ENCODE measurements at regions not wholly inside any gene's neighbourhood (a gene's known extent, or its start where the extent isn't known, plus 50 kb on each side); places are given as distances from the start of the nearest gene placed in this dataset.

DNA sequence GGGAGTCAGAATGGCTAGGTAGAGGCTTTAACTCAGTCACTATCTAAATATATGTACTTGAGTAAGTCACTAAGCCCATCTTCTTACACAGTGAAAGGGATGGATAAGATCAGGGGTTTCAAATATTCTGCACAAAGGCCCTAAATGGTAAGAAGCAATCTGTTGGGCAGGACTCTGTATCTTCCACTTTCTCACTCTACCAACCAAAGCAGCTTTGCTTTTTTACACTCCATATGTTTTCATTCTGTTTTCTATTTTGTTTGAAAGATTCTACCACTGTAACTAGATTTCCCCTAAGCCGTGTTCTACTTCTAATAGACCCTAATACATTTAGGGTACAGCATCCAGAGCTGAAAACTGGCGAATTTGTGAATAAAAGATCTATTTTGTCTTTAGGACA lies 477.5 kb upstream of the NMUR2 start:
- no peak for DNase-seq (ENCODE audit: low spot score)

DNA sequence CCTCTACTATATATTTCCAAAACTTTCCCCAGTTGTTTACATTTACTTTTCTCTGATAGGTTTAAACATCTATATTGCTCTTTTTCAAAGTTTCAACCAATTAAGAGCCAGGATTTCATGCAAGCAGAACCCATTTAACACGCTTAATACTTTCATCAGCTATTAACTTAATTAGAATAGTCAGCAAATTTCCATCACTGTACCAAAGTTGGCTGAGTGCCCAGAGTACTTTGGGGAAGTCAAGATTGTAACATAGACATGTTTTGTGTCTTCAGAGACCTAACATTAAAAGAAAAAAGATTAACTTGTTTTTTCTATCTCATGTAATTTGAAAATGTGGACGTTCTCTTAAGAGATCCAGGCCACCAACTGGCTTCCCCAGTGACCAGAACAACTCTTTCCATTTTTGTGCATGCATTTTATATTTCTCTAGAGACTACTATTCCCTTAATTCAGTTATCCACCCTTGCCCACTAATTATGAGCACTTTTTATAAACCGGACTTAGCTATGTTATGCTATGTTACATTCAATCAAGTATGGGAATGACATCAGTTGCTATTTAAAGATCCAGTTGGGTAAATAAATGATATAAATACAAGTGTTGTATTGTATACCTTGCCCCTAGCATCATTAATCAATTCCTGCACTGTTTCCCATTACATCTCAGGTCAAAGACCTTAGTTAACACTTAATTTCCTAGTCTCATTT lies 478.1 kb upstream of the NMUR2 start:
- no peak for DNase-seq (ENCODE audit: low spot score)

DNA sequence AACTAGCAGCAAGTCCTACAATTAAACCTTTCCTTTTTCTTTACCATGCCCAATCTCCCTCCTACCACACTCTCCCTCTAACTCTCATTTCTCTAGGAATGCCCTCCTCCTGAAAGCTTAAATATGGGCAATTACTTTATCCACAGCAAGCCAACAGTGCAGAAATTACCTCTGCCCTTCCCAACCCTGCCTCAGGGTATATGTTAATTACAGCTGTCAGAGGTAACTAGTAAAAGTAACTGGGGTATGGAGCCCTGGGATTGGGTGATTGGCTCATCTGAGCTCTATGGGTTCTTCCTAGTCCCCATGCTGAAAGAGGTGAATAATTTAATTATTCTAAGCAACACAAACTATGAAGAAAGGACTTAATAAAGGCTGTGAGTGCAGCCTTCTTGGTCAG lies 478.9 kb upstream of the NMUR2 start:
- DNase-seq (ENCODE audit: low spot score): no peak

DNA sequence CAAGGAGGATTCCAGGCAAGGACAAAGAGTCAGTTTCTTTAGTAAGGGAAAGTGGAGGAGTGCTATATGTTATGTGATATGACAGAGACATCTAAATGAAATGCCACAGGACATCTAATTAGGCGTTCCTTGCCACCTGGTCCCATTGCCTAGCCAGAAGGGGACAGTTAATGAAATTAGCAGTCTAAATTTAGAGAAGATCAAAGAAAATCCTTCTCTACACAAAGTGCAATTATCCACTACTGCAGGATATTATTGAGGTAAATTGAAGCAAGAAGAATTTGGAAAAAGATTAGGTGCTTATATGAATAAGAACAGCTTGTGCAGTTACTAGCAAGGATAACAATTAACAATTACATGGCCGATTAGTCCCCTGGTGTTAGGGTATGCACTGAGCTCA lies 495.3 kb upstream of the NMUR2 start:
- DNase-seq (ENCODE audit: low spot score): no peak

DNA sequence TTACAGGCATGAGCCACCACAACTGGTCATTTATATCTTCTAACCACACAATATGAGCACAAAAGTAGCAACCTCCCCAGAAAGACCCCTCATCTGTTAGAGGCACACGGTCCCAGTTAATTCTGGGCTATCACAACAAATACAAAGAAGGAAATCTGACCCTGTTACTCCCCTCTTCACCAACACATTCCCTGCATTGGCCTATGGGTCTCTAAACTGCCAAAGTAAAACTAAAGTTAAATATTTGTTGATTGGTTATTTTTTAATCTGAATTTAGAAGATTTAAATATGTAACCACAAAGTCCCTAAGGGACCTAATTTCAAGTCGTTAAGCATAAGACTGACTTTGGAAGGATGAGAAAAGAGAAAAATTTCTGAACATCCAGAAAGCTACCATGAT lies 496.7 kb upstream of the NMUR2 start:
- DNase-seq (ENCODE audit: low spot score): no peak

DNA sequence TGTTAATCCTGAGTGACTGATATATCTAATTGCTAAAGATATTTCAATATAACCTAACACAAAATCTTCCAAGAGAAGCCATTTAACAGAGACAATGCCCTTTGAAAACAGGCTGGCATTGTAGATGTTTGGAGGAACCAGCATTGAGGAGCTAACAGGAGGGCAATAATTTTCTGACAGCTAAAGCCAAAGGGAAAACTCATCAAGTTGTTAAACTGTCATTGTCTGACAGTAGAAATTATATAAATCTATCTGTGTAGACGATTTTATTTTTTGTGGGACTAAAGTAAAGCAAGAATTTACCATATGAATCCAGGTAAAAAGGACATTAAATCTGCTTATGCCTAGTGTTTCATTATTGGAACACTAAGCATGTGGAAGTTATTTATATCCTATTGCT lies 500.2 kb upstream of the NMUR2 start:
- DNase-seq (ENCODE audit: low spot score): no peak

DNA sequence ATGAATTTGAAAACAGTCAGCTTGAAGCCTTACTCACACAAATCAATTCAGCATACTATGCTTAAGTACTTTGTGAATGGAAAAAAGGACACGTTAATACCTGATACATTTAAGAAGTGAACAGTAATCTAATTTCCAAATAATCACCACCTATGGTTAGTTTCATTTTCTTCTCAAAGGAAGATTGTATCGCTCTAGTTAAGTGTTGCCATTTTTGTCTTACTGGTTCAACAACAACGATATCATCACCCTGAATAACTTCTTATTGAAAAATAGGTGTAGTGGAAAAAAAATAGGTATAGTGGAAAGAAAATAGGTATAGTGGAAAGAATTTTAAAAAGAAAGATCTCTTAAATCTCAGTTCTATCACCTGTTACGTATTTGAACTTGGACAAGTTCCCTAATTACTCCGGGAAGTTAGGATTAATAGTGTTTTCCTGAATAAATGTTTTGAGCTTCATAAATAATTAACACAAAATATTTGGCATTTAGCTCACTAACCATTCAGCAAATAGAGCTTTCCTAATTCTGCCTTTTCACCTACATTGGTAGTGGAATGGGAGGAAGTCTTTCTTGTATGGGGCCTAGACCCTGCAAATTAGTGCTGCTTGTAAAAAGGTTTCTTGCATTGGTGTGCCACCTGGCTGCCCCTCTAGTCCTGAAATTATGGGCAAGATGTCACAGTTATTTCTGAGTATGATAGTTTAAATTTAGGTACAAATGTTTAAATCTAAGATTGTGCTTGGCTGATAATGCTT lies 502.6 kb upstream of the NMUR2 start:
- DNase-seq (ENCODE audit: low spot score): no peak

DNA sequence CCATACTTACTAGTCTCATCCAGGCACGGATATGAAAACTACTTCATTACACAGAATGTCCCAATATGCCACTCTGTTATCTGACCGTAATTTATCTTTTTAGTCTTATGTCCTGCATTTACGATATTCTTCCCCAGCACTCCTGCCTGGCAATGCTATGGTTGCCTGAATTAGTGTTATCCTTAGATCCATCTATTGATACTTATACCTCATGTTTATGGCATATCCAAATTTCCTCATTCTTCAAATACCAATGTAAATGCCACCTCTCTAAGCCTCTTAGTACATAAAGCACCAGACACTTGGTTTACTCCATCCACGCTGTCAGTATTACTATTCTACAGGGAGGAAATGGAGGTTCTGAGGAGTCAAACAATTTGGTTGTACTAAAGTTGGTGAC lies 507.8 kb upstream of the NMUR2 start:
- no peak for DNase-seq (ENCODE audit: low spot score)

DNA sequence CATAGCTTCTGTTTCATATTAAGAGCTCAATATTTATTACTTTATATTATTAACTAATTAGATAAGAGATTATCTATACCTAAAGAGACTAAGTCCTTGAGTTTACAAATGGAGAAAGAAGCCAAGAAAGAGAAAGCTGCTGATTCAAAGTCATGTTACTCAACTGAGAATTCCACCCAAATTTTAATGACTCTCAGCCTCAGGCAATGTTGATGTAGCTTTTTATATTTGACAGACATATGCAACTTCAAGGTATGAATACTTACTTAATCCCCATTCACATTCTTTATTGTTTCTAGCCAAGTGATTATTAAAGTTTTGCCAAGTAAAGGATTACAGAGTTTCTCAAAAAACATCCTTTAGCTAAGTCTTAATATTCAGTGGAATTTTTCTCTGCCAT lies 527.5 kb upstream of the NMUR2 start:
- no peak for DNase-seq (ENCODE audit: low spot score)

DNA sequence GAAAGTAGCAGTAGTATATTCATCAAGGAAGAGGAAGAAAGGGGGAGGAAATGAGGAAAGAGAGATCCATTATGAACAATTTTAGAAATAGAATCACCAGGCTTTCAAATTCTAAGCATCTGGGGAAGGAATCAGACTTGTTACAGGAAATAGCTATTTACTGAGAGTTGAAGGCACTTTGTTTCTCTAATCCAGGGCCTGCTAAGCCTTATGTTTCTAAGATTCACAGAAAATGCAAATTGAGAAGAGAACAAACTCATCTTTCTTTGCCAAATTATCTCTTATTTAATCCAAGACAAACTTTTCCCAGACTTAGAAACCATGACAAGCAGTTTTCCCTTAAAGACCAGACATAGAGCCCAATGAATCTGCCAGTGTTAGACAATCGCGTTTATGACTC lies 528.0 kb upstream of the NMUR2 start:
- no peak for DNase-seq (ENCODE audit: low spot score)

DNA sequence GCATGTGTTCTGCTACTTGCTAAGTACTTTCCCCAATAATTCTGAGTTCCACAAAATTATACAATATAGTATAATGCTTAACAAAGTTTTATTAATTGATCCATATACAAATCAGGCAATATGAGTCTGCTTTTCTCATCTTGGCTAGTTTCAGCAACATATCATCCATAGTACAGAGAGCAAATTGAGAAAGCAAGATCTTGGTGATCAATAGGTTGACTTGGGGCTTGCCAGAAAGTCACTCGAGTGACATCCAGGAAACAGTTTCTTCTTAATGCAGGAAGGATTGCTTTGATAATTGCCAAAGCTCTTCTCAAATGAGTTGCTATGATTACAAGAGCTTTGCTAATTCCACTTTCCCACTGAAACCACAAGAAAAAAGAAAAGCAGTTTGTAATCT lies 533.6 kb upstream of the NMUR2 start:
- DNase-seq (ENCODE audit: low spot score): no peak

DNA sequence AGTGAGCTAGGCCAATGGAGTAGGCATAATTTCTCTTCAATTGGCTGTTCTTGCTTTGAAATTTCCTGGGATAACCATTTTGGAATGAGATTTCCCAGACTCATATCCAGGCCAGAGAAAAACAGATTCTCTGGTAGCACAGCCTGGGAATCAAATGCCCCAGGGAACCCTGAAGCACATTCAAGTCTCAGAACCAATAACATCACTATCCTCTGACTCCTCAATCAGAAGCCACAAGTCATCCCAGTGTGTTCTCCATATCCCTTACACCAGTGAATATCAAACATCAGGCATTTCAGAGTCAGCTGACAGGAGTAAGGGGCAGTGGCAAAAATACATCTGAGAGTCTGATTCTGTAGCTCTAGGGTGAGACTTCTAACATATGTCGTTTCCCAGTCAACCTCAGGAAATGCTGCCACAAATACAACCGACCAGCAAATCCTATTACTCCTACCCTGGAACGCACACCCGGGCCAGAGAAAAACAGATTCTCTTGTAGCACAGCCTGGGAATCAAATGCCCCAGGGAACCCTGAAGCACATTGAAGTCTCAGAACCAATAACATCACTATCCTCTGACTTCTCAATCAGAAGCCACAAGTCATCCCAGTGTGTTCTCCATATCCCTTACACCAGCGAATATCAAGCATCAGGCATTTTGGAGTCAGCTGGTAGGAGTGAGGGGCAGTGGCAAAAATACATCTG lies 537.7 kb upstream of the NMUR2 start:
- no peak for DNase-seq (ENCODE audit: low spot score)

DNA sequence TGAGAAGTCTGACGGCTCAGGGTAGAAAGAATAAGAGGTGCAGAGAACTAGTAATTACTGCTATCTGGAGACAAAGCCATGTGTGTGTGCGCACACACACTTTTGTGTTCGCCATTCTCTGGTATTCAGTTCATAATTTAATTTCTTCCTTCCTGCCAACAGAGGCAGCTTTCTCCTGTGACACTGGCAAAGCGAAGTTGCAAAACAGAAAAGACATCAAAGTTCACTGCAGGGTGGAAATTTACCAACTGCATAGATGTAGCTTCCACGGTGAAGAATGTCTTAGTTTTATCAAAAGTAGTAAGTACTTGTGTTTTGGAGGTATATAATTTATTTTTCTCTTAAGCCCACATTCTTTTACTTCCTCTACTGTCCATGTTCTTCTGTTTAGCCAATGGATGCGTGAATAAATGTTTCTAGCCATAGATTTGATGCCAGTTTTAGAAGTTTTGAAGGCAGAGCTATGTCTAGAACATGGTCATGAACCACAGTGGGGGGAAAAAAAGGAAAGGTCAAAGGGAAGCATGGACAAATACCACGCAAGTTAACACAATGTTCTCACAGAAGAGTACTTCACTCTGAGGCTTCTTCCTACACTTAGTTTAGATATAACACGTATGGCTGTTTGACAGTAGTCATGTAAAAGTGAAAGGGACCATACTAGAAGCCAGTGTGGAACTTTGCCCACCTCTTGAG lies 536.5 kb upstream of the GRIA1 start:
- no peak for DNase-seq (ENCODE audit: low spot score)

DNA sequence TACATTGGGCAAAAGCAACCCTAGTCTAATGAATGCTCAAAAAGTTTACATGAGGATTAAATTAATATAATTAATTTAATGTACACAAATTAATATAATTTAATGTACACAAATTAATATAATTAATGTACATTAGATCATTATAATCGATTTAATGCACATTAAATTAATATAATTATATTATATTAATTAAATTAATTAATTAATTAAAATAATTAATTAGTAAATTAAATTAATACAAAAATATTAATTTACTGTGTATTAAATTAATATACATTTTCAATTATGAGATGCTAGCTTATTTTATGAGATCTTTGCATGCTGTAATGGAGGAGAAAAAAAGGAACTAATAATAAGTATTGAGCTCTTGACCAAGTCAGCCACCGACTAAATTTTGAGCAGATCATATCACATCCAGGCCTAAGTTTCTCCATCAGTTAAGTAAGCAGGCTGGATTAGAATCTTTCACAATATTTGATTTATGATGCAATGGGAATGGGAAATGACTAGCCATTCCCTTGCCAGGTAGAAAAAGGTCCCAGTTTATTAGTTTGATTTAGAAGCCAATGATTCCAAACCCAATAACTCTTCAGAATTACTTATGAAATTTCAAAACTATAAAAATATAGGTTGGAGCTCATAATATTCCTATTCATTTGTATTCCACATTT lies 533.4 kb upstream of the GRIA1 start:
- no peak for DNase-seq (ENCODE audit: low spot score)

DNA sequence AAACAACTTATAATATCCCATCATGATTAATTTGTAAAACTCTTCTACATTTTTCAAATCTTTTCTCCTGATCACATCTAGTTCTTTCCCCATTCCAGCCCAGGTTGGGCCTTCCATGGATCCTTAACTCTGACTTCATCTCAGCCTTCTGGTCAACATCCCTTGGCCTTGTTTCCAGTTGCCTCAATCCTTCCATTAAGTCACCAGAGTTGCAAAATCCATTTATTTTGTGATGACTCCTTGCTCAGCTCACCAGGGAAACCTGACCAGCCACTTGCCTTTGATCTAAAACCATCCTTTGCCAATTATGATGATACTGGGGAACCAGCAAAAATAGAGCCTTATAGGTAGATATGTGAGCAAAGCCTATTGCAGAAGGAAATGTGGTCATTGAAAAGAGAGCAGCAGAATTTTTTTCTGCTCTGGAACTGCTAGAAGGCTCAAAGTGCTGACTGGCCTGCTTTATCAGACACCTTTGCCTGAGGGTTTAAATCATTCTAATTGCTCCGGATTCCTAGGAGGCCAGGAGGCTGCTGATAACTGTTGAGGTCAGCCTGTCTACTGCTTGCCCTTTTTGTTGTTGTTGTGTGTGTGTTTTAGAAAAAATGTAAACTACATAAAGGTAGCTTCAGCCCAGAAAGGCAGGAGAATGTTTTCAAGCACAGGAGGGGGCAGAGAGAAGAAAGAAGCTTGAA lies 512.2 kb upstream of the GRIA1 start:
- DNase-seq (ENCODE audit: low spot score): no peak

DNA sequence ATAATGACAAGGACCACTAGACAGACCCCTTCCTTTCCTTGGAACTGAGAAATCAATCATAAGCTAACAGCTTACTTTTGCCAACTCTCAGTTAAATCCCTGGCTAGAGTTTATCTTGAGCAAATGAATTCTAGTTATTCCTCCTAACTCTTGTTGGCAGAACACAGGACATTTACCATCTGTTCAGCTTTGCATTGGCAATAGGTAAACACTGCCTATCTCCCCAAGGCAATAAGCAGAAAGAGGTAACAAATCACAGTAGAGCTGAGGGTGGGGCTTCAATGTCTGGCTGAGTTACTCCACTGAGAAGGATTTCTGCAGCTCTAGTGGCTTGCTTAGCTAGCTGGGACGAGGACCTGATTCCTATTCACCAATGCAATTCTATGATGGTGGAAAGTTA lies 503.3 kb upstream of the GRIA1 start:
- DNase-seq (ENCODE audit: low spot score): no peak

DNA sequence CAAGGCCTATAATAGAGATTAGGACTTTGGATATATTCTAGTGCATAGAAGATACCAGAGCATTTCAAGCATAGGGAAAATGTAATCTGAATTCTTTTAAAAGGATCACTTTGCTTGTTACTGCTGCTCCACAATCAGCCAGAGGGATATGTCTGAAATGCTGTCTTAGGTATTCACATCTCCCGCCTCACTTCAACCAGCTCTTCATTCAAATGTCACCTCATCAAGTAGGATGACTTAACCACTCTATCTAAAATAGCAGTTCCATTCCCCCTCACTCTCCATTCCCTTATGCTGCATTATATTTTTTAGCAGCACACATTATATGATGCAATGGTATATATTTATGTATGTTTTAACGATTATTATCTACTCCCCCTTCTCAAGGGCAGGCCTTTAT lies 500.3 kb upstream of the GRIA1 start:
- no peak for DNase-seq (ENCODE audit: low spot score)

DNA sequence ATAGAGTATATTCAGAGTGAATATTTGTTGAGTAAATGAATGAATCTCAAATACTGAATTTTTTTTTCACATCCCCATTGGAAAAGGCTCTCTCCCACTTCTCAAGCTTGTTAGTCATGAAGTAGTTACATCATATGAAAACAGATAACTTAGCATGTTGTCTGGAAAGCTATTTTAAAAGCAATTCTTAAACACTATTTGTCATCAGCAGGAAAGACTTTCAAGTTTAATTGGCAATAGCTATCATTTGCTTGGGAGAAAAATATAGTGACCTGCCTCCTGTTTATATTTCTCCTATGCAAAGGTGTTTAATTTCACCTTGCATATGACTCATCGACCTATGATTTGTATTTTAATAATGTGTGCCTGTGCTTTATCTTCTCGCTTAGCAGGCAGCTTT lies 499.8 kb upstream of the GRIA1 start:
- no peak for DNase-seq (ENCODE audit: low spot score)

DNA sequence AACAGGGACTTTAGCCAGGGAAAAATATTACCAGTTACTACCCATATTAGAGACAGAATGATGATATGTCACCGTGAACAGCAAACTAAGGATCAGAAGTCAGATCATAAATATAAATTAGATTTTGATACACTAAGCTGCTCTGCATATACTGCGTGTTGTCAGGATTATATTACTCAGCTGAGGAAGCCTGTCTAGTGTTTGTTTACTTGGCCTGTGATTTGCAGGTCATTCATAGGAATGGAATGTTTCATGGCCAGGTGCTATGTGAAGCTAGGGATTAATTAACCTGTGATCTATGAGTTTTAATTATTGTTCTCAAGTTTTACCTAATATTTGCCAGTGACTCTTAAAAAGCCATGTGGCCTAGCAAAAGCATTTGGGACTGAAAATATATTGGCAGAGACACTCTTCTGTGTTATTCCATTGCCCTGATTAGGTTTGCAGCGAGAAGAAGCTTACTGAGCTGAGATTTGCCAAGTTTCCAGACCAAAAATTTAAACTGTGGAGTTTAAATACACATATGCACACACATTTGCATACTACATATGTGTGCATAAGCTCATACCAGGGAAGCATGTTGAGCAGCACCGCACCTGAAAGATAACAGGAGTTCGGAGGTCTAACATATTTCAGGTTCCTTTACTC lies 496.3 kb upstream of the GRIA1 start:
- no peak for DNase-seq (ENCODE audit: low spot score)

DNA sequence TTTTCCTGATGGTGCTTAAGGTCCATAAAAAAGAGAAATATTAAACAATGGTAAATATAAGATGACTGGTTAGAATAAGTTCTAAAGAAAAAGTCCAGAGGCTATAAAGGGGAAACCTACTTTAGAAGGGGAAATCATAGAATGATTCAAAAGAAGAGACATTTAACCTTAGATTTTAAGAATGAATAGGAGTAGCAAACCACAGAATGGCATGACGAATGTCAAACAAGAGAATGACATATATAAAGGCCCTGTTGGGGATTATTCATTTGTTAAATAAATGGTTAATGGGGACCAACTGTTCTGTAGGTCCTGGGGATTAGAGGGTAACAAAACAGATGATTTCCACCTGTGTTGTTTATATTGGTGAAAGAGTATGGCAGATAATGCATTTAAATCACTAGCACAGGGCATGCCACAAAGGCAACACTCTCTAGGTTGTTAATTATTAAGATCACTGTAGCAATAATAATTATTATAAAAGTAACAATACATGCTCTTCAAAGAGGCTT lies 495.2 kb upstream of the GRIA1 start:
- DNase-seq (ENCODE audit: low spot score): no peak

DNA sequence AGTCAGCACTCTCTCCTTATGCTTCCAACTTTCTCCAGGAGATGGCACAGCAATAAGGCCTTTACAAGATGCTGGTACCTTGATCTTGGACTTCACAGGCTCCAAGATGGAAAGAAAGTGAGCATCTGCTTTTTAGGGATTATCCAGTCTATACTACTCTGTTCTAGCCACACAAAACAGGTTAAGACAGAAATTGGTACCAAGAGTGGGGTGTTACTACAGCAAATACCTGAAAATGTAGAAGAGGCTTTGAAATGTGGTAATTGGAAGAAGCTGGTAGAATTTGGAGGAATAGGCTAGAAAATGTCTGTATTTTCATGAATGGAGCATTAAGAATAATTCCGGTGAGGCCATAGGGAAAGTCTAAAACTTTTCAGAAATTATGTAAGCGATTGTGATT lies 484.8 kb upstream of the GRIA1 start:
- DNase-seq (ENCODE audit: low spot score): no peak
